ENCODE measurements at regions not wholly inside any gene's neighbourhood (a gene's known extent, or its start where the extent isn't known, plus 50 kb on each side); places are given as distances from the start of the nearest gene placed in this dataset.

DNA sequence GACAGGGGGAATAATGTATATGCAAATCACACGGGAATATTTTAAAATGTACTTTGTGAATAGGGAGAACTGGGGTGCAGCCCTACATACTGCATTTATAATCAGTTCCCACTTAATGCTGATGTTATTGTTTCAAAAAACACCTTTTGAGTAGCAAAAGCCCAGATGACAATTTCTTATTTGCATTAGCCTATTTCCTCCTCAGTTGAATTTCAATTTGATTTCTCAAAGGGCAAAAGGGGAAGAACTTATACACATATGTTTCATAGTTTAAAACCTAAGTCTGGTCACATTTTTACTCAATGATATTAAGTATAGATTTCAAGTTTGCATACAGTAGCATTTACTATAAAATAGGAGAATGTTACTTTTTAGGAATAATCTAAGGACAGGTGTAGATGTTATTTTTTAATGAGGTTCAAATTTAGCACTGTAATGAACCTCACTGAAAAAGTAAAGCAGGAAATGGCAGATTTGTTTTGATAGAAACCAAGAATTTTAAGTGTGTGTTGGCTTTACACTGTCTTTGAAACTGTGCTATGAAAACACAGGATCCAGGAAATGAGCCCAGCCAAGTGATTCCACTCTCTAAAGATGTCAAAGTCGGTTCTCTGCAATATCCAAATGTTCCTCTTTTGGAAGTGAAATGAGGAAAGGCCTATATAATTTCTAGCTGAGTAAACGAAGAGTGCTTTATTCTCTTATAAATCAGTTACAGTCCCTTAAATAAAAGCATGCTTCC, 367.4 kb downstream of the BTG1 start:
- Histone ChIP-seq H3K4me3 (IDR thresholded peaks at IDR 0.05; ENCODE audit: insufficient read depth, low read depth, low read length) (no peak overlapping the region), H3K9ac (peak overlapping the region; percentile 63), H3K4me2 (peak overlapping the region; percentile 83), H3K36me3 (ENCODE audit: insufficient read depth) (no peaks in the 10 kb centered on the region), H3K79me2 (ENCODE audit: insufficient read depth, low read depth) (no peaks in the 10 kb centered on the region), H2AFZ (ENCODE audit: low read depth) (peak overlapping the region; percentile 58), H3K27me3 (ENCODE audit: insufficient read depth, low read depth) (no peaks in the 10 kb centered on the region), H4K20me1 (ENCODE audit: insufficient read depth) (no peaks in the 10 kb centered on the region), H3K4me1 (ENCODE audit: low read depth, poor library complexity, severe bottlenecking) (peaks cover 27% of the 10 kb centered on the region), H3K27ac (peak overlapping the region; percentile 90)
- TF ChIP-seq, protein P1, sequence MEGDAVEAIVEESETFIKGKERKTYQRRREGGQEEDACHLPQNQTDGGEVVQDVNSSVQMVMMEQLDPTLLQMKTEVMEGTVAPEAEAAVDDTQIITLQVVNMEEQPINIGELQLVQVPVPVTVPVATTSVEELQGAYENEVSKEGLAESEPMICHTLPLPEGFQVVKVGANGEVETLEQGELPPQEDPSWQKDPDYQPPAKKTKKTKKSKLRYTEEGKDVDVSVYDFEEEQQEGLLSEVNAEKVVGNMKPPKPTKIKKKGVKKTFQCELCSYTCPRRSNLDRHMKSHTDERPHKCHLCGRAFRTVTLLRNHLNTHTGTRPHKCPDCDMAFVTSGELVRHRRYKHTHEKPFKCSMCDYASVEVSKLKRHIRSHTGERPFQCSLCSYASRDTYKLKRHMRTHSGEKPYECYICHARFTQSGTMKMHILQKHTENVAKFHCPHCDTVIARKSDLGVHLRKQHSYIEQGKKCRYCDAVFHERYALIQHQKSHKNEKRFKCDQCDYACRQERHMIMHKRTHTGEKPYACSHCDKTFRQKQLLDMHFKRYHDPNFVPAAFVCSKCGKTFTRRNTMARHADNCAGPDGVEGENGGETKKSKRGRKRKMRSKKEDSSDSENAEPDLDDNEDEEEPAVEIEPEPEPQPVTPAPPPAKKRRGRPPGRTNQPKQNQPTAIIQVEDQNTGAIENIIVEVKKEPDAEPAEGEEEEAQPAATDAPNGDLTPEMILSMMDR (conservative IDR thresholded peaks at IDR 0.05; ENCODE audit: low read depth, low read length) = no peak

GRCh38 chr12:91777268-91777992, 368.2 kb downstream of the BTG1 start:
- no peaks in the 10 kb centered on the region for H3K36me3 ChIP-seq (ENCODE audit: insufficient read depth)
- H3K27ac ChIP-seq = no peak overlapping the region; the same call in 1 of the 2 replicates
- peak overlapping the region; percentile 83; the same call in 1 of the 2 replicates for H3K4me2 ChIP-seq
- TF ChIP-seq, protein P1 (conservative IDR thresholded peaks at IDR 0.05; ENCODE audit: low read depth, low read length) = no peak
- H3K4me1 ChIP-seq (ENCODE audit: low read depth, poor library complexity, severe bottlenecking) = peaks cover 27% of the 10 kb centered on the region
- H3K9ac ChIP-seq = no peak overlapping the region
- no peaks in the 10 kb centered on the region for H3K27me3 ChIP-seq (ENCODE audit: insufficient read depth, low read depth)
- no peak overlapping the region for H3K4me3 ChIP-seq (IDR thresholded peaks at IDR 0.05; ENCODE audit: insufficient read depth, low read depth, low read length)
- H3K79me2 ChIP-seq (ENCODE audit: insufficient read depth, low read depth) = no peaks in the 10 kb centered on the region
- H4K20me1 ChIP-seq (ENCODE audit: insufficient read depth) = no peaks in the 10 kb centered on the region
- H2AFZ ChIP-seq (ENCODE audit: low read depth) = no peak overlapping the region

GRCh38 chr12:91774434-91774921, 371.2 kb downstream of the BTG1 start:
- Histone ChIP-seq H4K20me1 (ENCODE audit: insufficient read depth) (no peaks in the 10 kb centered on the region), H3K36me3 (ENCODE audit: insufficient read depth) (no peaks in the 10 kb centered on the region), H3K79me2 (ENCODE audit: insufficient read depth, low read depth) (no peaks in the 10 kb centered on the region), H3K9ac (no peak overlapping the region), H3K4me1 (ENCODE audit: low read depth, poor library complexity, severe bottlenecking) (peaks cover 19% of the 10 kb centered on the region), H2AFZ (ENCODE audit: low read depth) (no peak overlapping the region), H3K27ac (no peak overlapping the region), H3K4me2 (no peak overlapping the region), H3K27me3 (ENCODE audit: insufficient read depth, low read depth) (no peaks in the 10 kb centered on the region), H3K4me3 (IDR thresholded peaks at IDR 0.05; ENCODE audit: insufficient read depth, low read depth, low read length) (no peak overlapping the region)
- TF ChIP-seq, protein P1 (conservative IDR thresholded peaks at IDR 0.05; ENCODE audit: low read depth, low read length) = no peak

DNA sequence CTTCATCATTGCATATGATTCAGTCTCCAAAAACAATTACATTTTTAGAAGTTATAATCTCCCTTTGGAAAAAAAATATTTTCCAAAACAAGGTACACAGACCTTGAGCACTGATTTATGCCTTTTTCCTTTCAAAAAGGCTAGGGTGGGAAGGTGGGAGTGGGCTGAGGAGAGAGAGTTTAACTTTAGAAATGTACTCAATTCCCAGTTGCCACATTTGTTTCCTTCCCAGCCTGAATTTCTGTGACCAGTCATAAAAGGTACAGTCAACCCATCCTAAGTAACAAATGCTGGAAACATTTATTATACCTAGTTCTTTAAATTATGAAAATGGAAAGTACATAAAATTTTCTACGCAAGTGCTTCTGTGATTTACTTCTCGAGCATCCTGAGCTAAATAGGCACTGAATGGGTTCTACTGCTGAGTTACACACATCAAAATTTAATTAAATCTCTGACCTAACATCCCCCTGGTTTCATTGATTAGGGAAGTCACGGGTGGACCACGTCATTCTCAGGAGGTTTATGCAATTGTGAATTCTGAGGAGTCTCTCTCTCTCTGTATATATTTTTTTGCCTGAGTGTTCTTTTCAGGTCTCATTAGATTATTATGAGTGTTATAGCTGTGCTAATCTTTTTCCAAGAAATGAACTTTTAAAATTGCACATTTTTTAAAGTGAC, 371.8 kb downstream of the BTG1 start:
- Histone ChIP-seq H3K79me2 (ENCODE audit: insufficient read depth, low read depth) (no peaks in the 10 kb centered on the region), H3K4me3 (IDR thresholded peaks at IDR 0.05; ENCODE audit: insufficient read depth, low read depth, low read length) (no peak overlapping the region), H4K20me1 (ENCODE audit: insufficient read depth) (no peaks in the 10 kb centered on the region), H3K4me2 (no peak overlapping the region), H2AFZ (ENCODE audit: low read depth) (no peak overlapping the region), H3K27me3 (ENCODE audit: insufficient read depth, low read depth) (no peaks in the 10 kb centered on the region), H3K9ac (no peak overlapping the region), H3K27ac (no peak overlapping the region), H3K36me3 (ENCODE audit: insufficient read depth) (no peaks in the 10 kb centered on the region), H3K4me1 (ENCODE audit: low read depth, poor library complexity, severe bottlenecking) (peaks cover 14% of the 10 kb centered on the region)
- TF ChIP-seq, protein P1 (conservative IDR thresholded peaks at IDR 0.05; ENCODE audit: low read depth, low read length) = no peak

Data from KMS-11 (cell line).